Fibroblast of the aortic adventitia (primary cell): ENCODE measurements at regions not wholly inside any gene's neighbourhood (a gene's known extent, or its start where the extent isn't known, plus 50 kb on each side); places are given as distances from the start of the nearest gene placed in this dataset.

Experiments
- DNase-seq: peaks from one replicate; pipeline ENCODE4 v3.0.0-alpha.2; 2010; ENCODE audit warnings: low read depth
- H3K4me3 ChIP-seq: 2 replicates; pipeline ENCODE4 v1.5.1; 2011; ENCODE audit warnings: low read depth, mild to moderate bottlenecking, control low read depth, low read length, moderate library complexity
- TF ChIP-seq, protein P1 (sequence below): IDR thresholded peaks from 2 replicates; pipeline ENCODE4 v1.5.1; 2011; ENCODE audit warnings: mild to moderate bottlenecking, low read length, control low read depth, inconsistent platforms; ENCODE audit not compliant: insufficient read depth

DNA sequence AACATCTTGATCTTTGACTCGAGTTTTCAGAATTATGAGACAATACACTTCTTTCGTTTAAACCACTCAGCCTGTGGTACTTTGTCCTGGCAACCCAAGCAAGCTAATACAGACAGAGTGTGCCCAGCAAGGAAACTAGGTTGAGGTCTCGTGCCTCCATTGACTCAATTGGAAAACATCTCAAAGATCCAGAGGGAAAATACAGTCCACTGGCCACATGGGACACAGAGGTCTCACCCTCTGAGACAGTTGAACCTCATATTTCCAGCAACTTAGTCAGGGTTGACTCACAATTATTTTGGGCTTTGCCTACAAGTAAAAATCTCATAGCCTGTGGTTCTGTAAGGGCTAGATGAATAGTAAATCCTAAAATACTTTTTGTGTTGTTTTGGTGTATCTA is 631.5 kb downstream of the MTRR start:
- TF ChIP-seq, protein P1, sequence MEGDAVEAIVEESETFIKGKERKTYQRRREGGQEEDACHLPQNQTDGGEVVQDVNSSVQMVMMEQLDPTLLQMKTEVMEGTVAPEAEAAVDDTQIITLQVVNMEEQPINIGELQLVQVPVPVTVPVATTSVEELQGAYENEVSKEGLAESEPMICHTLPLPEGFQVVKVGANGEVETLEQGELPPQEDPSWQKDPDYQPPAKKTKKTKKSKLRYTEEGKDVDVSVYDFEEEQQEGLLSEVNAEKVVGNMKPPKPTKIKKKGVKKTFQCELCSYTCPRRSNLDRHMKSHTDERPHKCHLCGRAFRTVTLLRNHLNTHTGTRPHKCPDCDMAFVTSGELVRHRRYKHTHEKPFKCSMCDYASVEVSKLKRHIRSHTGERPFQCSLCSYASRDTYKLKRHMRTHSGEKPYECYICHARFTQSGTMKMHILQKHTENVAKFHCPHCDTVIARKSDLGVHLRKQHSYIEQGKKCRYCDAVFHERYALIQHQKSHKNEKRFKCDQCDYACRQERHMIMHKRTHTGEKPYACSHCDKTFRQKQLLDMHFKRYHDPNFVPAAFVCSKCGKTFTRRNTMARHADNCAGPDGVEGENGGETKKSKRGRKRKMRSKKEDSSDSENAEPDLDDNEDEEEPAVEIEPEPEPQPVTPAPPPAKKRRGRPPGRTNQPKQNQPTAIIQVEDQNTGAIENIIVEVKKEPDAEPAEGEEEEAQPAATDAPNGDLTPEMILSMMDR: no peak
- no peak overlapping the region for H3K4me3 ChIP-seq
- DNase-seq: peak; percentile 19

DNA sequence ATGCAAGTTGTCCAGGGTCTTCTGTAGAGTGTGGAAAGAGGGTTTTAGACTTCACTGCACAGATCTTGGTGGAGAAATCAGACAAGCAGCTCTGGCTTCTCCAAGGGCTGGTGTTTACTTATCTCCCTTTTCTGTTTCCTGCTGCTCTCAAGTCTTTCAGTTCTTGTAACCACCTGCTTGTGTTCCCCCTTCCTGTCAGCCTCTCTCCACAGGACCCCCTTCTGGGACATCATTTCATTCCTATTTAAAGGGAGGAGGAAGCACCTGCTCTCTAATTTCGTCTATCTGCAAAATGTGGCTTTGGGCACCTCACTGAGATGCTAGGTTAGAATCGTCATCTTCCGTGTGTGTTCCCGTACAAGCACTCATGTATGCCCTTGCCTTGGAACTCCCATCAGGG is 636.2 kb downstream of the MTRR start:
- no peak for DNase-seq
- TF ChIP-seq, protein P1: no peak
- H3K4me3 ChIP-seq: no peak overlapping the region

GRCh38 chr5:8508231-8508630 is 639.3 kb downstream of the MTRR start:
- DNase-seq: no peak
- no peak overlapping the region for H3K4me3 ChIP-seq

DNA sequence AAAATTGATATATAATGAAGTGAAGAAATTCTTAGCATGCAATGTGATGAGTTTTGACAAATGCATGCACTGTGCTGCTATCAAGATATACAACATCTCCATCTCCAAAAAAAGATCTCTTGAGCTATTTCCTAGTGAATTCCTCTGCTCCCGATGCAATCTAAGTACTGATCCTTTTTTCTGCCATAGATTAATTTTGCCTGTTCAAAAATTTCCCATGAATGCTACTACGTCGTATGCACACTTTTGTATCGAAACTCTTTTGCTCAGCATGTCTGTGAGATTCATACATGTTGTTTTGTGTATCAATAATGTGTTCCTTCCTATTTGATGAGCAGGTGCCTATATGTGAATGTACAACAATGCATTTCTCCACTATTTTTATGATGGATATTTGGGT is 647.4 kb downstream of the MTRR start:
- DNase-seq: no peak
- TF ChIP-seq, protein P1: no peak
- no peak overlapping the region for H3K4me3 ChIP-seq

More at GRCh38 chr5:8508231-8508630, 639.3 kb downstream of the MTRR start:
- TF ChIP-seq, protein P1: no peak

GRCh38 chr5:8517456-8517855 is 648.5 kb downstream of the MTRR start:
- TF ChIP-seq, protein P1: no peak
- no peak overlapping the region for H3K4me3 ChIP-seq

DNA sequence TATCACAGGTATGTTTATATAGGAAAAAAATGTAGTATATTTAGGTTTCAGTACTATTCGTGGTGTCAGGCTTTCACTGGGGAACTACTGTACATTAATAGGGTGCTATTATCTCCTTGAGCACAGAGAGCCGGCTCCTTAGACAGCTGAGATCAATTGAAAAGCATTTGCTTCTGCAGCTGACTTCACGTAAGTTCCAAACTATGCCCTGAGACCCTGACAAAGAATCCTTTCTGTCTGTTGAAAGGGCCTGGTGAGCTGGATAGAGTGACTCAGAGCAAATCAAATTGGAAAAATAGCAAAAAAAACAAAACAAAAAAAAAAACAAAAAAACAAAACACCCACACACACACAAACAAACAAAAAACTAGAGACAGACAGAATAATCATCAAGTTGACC is 652.0 kb downstream of the MTRR start:
- H3K4me3 ChIP-seq: no peak overlapping the region
- no peak for DNase-seq
- TF ChIP-seq, protein P1: no peak

More at GRCh38 chr5:8517456-8517855, 648.5 kb downstream of the MTRR start:
- DNase-seq: peak; percentile 4

DNA sequence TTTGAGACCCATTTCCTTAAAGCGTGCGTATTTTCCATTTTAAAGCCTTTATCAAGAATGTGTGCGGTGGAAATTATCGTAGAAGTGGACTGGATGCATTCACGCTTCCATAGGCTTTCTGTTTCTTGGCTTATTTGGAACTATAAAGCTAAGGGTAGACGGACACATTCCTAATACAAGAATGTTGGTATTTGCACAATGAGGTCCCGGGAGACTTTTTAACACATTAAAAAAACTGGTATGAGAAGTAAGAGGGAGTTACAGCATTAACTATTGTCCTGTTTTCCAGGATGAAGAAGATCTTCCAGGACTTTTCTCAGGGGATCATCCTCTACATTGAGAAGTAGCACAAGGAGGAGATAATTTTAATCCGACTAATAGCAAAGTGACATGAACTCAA is 653.0 kb downstream of the MTRR start:
- TF ChIP-seq, protein P1: no peak
- peak; percentile 2 for DNase-seq
- no peak overlapping the region for H3K4me3 ChIP-seq
